GM12891 (cell line): ENCODE measurements at regions not wholly inside any gene's neighbourhood (a gene's known extent, or its start where the extent isn't known, plus 50 kb on each side); places are given as distances from the start of the nearest gene placed in this dataset.

Experiments used
- PAX5 ChIP-seq: IDR thresholded peaks from 2 replicates; pipeline ENCODE4 v1.6.1; 2011; ENCODE audit warnings: low read length, moderate library complexity, mild to moderate bottlenecking; ENCODE audit not compliant: insufficient read depth, severe bottlenecking
- POLR2A ChIP-seq: IDR thresholded peaks from 2 replicates; pipeline ENCODE4 v1.6.1; 2011; ENCODE audit warnings: low read depth, low read length, control low read depth
- POLR2AphosphoS5 ChIP-seq: IDR thresholded peaks from 2 replicates; pipeline ENCODE4 v1.6.1; 2011; ENCODE audit warnings: low read depth, low read length, control low read depth
- POU2F2 ChIP-seq: IDR thresholded peaks from 2 replicates; pipeline ENCODE4 v1.6.1; 2011; ENCODE audit warnings: low read depth, mild to moderate bottlenecking, control low read depth, low read length, moderate library complexity
- SPI1 ChIP-seq: IDR thresholded peaks from 2 replicates; pipeline ENCODE4 v1.6.1; 2011; ENCODE audit warnings: low read depth, low read length, control low read depth
- TAF1 ChIP-seq: IDR thresholded peaks from 2 replicates; pipeline ENCODE4 v1.6.1; 2011; ENCODE audit warnings: low read depth, low read length, control low read depth

- TF ChIP-seq POLR2A: no peak
- no peak for TF ChIP-seq TAF1
- no peak for TF ChIP-seq POLR2AphosphoS5
- TF ChIP-seq SPI1: no peak
- TF ChIP-seq POU2F2: no peak
- TF ChIP-seq PAX5: no peak
Measured at GRCh38 chr4:35986537-35986936, 257.8 kb downstream of the ARAP2 start.
